WTC11 (cell line): ENCODE measurements at regions not wholly inside any gene's neighbourhood (a gene's known extent, or its start where the extent isn't known, plus 50 kb on each side); places are given as distances from the start of the nearest gene placed in this dataset.

ENCODE experiments used
- ATAC-seq: fragments of 200-7000 bp; cut with Tn5 transposase; 2 replicates; pipeline ENCODE4 v1.10.0; 2021; ENCODE audit warnings: mild to moderate bottlenecking, moderate library complexity
- CTCF ChIA-PET: fragments of 300-600 bp; sonication (Branson Sonifier 250); formaldehyde crosslinking; loops from one replicate; lab custom pipeline; 2021; ENCODE audit warnings: antibody characterized with exemption; lab: Charles Lee
- POLR2A ChIA-PET: fragments of 350-600 bp; sonication (Branson Sonifier 250); formaldehyde crosslinking; loops from one replicate; lab custom pipeline; 2021; ENCODE audit warnings: antibody characterized with exemption; lab: Charles Lee
- DNase-seq: peaks from one replicate; pipeline ENCODE4 v3.0.0; 2021; ENCODE audit warnings: low spot score
- H3K27ac Mint-ChIP-seq: 2 replicates; pipeline ENCODE4 v1.8.0; 2021; ENCODE audit warnings: mixed read lengths
- H3K27me3 Mint-ChIP-seq: 2 replicates; pipeline ENCODE4 v1.8.0; 2021; ENCODE audit warnings: low read depth, mild to moderate bottlenecking, moderate library complexity, mixed read lengths
- H3K36me3 Mint-ChIP-seq: 2 replicates; pipeline ENCODE4 v1.8.0; 2021; ENCODE audit warnings: mixed read lengths
- H3K4me1 Mint-ChIP-seq: 2 replicates; pipeline ENCODE4 v1.8.0; 2022; ENCODE audit warnings: mixed read lengths
- H3K4me3 Mint-ChIP-seq: 2 replicates; pipeline ENCODE4 v1.8.0; 2021; ENCODE audit warnings: mild to moderate bottlenecking, moderate library complexity, mixed read lengths
- H3K9me3 Mint-ChIP-seq: 2 replicates; pipeline ENCODE4 v1.8.0; 2021; ENCODE audit warnings: mixed read lengths
- CREB1 ChIP-seq: sonication (generic); formaldehyde crosslinking; IDR thresholded peaks from 2 replicates; pipeline ENCODE4 v1.8.0; 2023; ENCODE audit warnings: mild to moderate bottlenecking, missing genetic modification reagents
- ETV6 ChIP-seq: sonication (generic); formaldehyde crosslinking; IDR thresholded peaks from 2 replicates; pipeline ENCODE4 v1.8.1; 2022; ENCODE audit warnings: mild to moderate bottlenecking, missing genetic modification reagents
- FOXJ3 ChIP-seq: sonication (generic); formaldehyde crosslinking; IDR thresholded peaks from 2 replicates; pipeline ENCODE4 v1.9.0; 2021; ENCODE audit warnings: missing genetic modification reagents, mild to moderate bottlenecking, borderline replicate concordance
- KAT7 ChIP-seq: sonication (generic); formaldehyde crosslinking; IDR thresholded peaks from 2 replicates; pipeline ENCODE4 v1.8.1; 2023; ENCODE audit warnings: missing genetic modification reagents, mild to moderate bottlenecking, borderline replicate concordance
- NFYB ChIP-seq: sonication (generic); formaldehyde crosslinking; conservative IDR thresholded peaks from 2 replicates; pipeline ENCODE4 v1.8.0; 2022; ENCODE audit warnings: low read depth, missing genetic modification reagents
- NR2C2 ChIP-seq: sonication (generic); formaldehyde crosslinking; IDR thresholded peaks from 2 replicates; pipeline ENCODE4 v1.8.0; 2022; ENCODE audit warnings: mild to moderate bottlenecking, missing genetic modification reagents
- SMAD3 ChIP-seq: sonication (generic); formaldehyde crosslinking; IDR thresholded peaks from 2 replicates; pipeline ENCODE4 v1.8.0; 2022; ENCODE audit warnings: missing genetic modification reagents, mild to moderate bottlenecking, borderline replicate concordance
- TF ChIP-seq, protein P1 (sequence below): sonication (generic); formaldehyde crosslinking; IDR thresholded peaks from 2 replicates; pipeline ENCODE4 v1.8.0; 2022; ENCODE audit warnings: missing genetic modification reagents
- TF ChIP-seq, protein P2 (sequence below): sonication (generic); formaldehyde crosslinking; IDR thresholded peaks from 2 replicates; pipeline ENCODE4 v1.8.1; 2022; ENCODE audit warnings: mild to moderate bottlenecking, missing genetic modification reagents, moderate library complexity, borderline replicate concordance
- TF ChIP-seq, protein P3 (sequence below): sonication (generic); formaldehyde crosslinking; IDR thresholded peaks from 2 replicates; pipeline ENCODE4 v1.8.1; 2023; ENCODE audit warnings: mild to moderate bottlenecking, missing genetic modification reagents, borderline replicate concordance
- TF ChIP-seq, protein P4 (sequence below): sonication (generic); formaldehyde crosslinking; IDR thresholded peaks from 2 replicates; pipeline ENCODE4 v1.8.0; 2022; ENCODE audit warnings: mild to moderate bottlenecking, missing genetic modification reagents
- TF ChIP-seq, protein P5 (sequence below): fragments of 250-450 bp; sonication (Bioruptor Pico); IDR thresholded peaks from 2 replicates; pipeline ENCODE4 v1.9.0; 2021; ENCODE audit warnings: mild to moderate bottlenecking
- TF ChIP-seq, protein P6 (sequence below): sonication (generic); formaldehyde crosslinking; IDR thresholded peaks from 2 replicates; pipeline ENCODE4 v1.8.1; 2023; ENCODE audit warnings: mild to moderate bottlenecking, moderate library complexity, missing genetic modification reagents
- TF ChIP-seq, protein P7 (sequence below): fragments of 250-450 bp; sonication (Bioruptor Pico); IDR thresholded peaks from 2 replicates; pipeline ENCODE4 v1.9.0; 2021; ENCODE audit warnings: mild to moderate bottlenecking, borderline replicate concordance
- TF ChIP-seq, protein P8 (sequence below): fragments of 250-450 bp; sonication (Bioruptor Pico); IDR thresholded peaks from 2 replicates; pipeline ENCODE4 v1.8.0; 2021; ENCODE audit warnings: mild to moderate bottlenecking
- TF ChIP-seq, protein P9 (sequence below): sonication (generic); formaldehyde crosslinking; IDR thresholded peaks from 2 replicates; pipeline ENCODE4 v1.8.1; 2023; ENCODE audit warnings: mild to moderate bottlenecking, missing genetic modification reagents, moderate library complexity

DNA sequence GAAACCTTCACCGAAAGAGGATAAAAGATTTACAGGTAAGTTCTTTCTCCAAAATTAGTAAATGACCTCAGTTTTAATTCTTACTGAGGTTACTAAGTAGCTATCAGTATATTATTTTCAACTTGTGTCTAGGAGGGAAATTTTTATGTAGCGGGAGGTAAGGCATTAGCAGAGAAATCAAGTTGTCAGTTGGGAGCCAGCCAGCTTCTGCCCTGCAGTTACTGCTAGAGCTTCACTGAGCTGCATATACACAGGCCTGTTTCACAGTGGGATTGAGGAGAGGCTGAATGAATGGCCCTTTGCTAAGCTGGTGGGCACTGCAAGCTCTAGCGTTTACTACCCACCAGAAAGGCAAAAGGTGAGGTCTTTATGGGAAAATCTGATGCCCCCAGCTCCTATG lies 105.7 kb downstream of the ACAA2 start:
- H3K9me3 Mint-ChIP-seq: peaks cover 6% of the 10 kb centered on the region
- H3K4me3 Mint-ChIP-seq: no peak overlapping the region
- no peaks in the 10 kb centered on the region; the same call in 1 of the 2 replicates for H3K27me3 Mint-ChIP-seq
- H3K27ac Mint-ChIP-seq: no peak overlapping the region
- no peaks in the 10 kb centered on the region for H3K4me1 Mint-ChIP-seq
- ChIA-PET CTCF (interaction anchor here (1.1 kb wide), 2 partner anchors 21 to 197 kb away, joined by 3 to 4 read pairs; no protein-coding TSS in a partner anchor), POLR2A (no interaction called here)
- H3K36me3 Mint-ChIP-seq: no peaks in the 10 kb centered on the region
- DNase-seq: no peak
- ATAC-seq: no peak
- TF ChIP-seq FOXJ3 (no peak), NFYB (CRISPR knock-in tag) (no peak), CREB1 (CRISPR knock-in tag) (no peak), NR2C2 (CRISPR knock-in tag) (no peak), ETV6 (CRISPR knock-in tag) (no peak), KAT7 (CRISPR knock-in tag) (no peak), SMAD3 (CRISPR knock-in tag) (no peak)
- TF ChIP-seq, protein P1, sequence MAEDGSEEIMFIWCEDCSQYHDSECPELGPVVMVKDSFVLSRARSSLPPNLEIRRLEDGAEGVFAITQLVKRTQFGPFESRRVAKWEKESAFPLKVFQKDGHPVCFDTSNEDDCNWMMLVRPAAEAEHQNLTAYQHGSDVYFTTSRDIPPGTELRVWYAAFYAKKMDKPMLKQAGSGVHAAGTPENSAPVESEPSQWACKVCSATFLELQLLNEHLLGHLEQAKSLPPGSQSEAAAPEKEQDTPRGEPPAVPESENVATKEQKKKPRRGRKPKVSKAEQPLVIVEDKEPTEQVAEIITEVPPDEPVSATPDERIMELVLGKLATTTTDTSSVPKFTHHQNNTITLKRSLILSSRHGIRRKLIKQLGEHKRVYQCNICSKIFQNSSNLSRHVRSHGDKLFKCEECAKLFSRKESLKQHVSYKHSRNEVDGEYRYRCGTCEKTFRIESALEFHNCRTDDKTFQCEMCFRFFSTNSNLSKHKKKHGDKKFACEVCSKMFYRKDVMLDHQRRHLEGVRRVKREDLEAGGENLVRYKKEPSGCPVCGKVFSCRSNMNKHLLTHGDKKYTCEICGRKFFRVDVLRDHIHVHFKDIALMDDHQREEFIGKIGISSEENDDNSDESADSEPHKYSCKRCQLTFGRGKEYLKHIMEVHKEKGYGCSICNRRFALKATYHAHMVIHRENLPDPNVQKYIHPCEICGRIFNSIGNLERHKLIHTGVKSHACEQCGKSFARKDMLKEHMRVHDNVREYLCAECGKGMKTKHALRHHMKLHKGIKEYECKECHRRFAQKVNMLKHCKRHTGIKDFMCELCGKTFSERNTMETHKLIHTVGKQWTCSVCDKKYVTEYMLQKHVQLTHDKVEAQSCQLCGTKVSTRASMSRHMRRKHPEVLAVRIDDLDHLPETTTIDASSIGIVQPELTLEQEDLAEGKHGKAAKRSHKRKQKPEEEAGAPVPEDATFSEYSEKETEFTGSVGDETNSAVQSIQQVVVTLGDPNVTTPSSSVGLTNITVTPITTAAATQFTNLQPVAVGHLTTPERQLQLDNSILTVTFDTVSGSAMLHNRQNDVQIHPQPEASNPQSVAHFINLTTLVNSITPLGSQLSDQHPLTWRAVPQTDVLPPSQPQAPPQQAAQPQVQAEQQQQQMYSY (CRISPR knock-in tag): no peak
- TF ChIP-seq, protein P2, sequence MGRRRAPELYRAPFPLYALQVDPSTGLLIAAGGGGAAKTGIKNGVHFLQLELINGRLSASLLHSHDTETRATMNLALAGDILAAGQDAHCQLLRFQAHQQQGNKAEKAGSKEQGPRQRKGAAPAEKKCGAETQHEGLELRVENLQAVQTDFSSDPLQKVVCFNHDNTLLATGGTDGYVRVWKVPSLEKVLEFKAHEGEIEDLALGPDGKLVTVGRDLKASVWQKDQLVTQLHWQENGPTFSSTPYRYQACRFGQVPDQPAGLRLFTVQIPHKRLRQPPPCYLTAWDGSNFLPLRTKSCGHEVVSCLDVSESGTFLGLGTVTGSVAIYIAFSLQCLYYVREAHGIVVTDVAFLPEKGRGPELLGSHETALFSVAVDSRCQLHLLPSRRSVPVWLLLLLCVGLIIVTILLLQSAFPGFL (CRISPR knock-in tag): no peak
- TF ChIP-seq, protein P3, sequence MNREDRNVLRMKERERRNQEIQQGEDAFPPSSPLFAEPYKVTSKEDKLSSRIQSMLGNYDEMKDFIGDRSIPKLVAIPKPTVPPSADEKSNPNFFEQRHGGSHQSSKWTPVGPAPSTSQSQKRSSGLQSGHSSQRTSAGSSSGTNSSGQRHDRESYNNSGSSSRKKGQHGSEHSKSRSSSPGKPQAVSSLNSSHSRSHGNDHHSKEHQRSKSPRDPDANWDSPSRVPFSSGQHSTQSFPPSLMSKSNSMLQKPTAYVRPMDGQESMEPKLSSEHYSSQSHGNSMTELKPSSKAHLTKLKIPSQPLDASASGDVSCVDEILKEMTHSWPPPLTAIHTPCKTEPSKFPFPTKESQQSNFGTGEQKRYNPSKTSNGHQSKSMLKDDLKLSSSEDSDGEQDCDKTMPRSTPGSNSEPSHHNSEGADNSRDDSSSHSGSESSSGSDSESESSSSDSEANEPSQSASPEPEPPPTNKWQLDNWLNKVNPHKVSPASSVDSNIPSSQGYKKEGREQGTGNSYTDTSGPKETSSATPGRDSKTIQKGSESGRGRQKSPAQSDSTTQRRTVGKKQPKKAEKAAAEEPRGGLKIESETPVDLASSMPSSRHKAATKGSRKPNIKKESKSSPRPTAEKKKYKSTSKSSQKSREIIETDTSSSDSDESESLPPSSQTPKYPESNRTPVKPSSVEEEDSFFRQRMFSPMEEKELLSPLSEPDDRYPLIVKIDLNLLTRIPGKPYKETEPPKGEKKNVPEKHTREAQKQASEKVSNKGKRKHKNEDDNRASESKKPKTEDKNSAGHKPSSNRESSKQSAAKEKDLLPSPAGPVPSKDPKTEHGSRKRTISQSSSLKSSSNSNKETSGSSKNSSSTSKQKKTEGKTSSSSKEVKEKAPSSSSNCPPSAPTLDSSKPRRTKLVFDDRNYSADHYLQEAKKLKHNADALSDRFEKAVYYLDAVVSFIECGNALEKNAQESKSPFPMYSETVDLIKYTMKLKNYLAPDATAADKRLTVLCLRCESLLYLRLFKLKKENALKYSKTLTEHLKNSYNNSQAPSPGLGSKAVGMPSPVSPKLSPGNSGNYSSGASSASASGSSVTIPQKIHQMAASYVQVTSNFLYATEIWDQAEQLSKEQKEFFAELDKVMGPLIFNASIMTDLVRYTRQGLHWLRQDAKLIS (CRISPR knock-in tag): no peak
- TF ChIP-seq, protein P4, sequence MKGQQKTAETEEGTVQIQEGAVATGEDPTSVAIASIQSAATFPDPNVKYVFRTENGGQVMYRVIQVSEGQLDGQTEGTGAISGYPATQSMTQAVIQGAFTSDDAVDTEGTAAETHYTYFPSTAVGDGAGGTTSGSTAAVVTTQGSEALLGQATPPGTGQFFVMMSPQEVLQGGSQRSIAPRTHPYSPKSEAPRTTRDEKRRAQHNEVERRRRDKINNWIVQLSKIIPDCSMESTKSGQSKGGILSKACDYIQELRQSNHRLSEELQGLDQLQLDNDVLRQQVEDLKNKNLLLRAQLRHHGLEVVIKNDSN (CRISPR knock-in tag): no peak
- TF ChIP-seq, protein P5, sequence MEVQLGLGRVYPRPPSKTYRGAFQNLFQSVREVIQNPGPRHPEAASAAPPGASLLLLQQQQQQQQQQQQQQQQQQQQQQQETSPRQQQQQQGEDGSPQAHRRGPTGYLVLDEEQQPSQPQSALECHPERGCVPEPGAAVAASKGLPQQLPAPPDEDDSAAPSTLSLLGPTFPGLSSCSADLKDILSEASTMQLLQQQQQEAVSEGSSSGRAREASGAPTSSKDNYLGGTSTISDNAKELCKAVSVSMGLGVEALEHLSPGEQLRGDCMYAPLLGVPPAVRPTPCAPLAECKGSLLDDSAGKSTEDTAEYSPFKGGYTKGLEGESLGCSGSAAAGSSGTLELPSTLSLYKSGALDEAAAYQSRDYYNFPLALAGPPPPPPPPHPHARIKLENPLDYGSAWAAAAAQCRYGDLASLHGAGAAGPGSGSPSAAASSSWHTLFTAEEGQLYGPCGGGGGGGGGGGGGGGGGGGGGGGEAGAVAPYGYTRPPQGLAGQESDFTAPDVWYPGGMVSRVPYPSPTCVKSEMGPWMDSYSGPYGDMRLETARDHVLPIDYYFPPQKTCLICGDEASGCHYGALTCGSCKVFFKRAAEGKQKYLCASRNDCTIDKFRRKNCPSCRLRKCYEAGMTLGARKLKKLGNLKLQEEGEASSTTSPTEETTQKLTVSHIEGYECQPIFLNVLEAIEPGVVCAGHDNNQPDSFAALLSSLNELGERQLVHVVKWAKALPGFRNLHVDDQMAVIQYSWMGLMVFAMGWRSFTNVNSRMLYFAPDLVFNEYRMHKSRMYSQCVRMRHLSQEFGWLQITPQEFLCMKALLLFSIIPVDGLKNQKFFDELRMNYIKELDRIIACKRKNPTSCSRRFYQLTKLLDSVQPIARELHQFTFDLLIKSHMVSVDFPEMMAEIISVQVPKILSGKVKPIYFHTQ (CRISPR knock-in tag): no peak
- TF ChIP-seq, protein P6, sequence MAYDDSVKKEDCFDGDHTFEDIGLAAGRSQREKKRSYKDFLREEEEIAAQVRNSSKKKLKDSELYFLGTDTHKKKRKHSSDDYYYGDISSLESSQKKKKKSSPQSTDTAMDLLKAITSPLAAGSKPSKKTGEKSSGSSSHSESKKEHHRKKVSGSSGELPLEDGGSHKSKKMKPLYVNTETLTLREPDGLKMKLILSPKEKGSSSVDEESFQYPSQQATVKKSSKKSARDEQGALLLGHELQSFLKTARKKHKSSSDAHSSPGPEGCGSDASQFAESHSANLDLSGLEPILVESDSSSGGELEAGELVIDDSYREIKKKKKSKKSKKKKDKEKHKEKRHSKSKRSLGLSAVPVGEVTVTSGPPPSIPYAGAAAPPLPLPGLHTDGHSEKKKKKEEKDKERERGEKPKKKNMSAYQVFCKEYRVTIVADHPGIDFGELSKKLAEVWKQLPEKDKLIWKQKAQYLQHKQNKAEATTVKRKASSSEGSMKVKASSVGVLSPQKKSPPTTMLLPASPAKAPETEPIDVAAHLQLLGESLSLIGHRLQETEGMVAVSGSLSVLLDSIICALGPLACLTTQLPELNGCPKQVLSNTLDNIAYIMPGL: no peak
- TF ChIP-seq, protein P7, sequence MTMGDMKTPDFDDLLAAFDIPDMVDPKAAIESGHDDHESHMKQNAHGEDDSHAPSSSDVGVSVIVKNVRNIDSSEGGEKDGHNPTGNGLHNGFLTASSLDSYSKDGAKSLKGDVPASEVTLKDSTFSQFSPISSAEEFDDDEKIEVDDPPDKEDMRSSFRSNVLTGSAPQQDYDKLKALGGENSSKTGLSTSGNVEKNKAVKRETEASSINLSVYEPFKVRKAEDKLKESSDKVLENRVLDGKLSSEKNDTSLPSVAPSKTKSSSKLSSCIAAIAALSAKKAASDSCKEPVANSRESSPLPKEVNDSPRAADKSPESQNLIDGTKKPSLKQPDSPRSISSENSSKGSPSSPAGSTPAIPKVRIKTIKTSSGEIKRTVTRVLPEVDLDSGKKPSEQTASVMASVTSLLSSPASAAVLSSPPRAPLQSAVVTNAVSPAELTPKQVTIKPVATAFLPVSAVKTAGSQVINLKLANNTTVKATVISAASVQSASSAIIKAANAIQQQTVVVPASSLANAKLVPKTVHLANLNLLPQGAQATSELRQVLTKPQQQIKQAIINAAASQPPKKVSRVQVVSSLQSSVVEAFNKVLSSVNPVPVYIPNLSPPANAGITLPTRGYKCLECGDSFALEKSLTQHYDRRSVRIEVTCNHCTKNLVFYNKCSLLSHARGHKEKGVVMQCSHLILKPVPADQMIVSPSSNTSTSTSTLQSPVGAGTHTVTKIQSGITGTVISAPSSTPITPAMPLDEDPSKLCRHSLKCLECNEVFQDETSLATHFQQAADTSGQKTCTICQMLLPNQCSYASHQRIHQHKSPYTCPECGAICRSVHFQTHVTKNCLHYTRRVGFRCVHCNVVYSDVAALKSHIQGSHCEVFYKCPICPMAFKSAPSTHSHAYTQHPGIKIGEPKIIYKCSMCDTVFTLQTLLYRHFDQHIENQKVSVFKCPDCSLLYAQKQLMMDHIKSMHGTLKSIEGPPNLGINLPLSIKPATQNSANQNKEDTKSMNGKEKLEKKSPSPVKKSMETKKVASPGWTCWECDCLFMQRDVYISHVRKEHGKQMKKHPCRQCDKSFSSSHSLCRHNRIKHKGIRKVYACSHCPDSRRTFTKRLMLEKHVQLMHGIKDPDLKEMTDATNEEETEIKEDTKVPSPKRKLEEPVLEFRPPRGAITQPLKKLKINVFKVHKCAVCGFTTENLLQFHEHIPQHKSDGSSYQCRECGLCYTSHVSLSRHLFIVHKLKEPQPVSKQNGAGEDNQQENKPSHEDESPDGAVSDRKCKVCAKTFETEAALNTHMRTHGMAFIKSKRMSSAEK (CRISPR knock-in tag): no peak
- TF ChIP-seq, protein P8, sequence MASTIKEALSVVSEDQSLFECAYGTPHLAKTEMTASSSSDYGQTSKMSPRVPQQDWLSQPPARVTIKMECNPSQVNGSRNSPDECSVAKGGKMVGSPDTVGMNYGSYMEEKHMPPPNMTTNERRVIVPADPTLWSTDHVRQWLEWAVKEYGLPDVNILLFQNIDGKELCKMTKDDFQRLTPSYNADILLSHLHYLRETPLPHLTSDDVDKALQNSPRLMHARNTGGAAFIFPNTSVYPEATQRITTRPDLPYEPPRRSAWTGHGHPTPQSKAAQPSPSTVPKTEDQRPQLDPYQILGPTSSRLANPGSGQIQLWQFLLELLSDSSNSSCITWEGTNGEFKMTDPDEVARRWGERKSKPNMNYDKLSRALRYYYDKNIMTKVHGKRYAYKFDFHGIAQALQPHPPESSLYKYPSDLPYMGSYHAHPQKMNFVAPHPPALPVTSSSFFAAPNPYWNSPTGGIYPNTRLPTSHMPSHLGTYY (CRISPR knock-in tag): no peak
- TF ChIP-seq, protein P9, sequence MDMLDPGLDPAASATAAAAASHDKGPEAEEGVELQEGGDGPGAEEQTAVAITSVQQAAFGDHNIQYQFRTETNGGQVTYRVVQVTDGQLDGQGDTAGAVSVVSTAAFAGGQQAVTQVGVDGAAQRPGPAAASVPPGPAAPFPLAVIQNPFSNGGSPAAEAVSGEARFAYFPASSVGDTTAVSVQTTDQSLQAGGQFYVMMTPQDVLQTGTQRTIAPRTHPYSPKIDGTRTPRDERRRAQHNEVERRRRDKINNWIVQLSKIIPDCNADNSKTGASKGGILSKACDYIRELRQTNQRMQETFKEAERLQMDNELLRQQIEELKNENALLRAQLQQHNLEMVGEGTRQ (CRISPR knock-in tag): no peak
